ENCODE measurements at regions not wholly inside any gene's neighbourhood (a gene's known extent, or its start where the extent isn't known, plus 50 kb on each side); places are given as distances from the start of the nearest gene placed in this dataset.

- Histone ChIP-seq H3K27ac (ENCODE audit: low read length in 2 of 2) (no peak overlapping the region), H3K4me2 (replicated peaks; ENCODE audit: low read depth, low read length, poor library complexity, severe bottlenecking) (no peak overlapping the region), H2AFZ (ENCODE audit: insufficient read depth, low read depth, low read length, poor library complexity, severe bottlenecking) (no peak overlapping the region), H3K9me3 (ENCODE audit: control extremely low read depth in 1 of 3, control insufficient read depth in 2 of 3, insufficient read depth in 1 of 3, low read length in 2 of 3) (peaks cover 0 to 1% (median 0%) of the 10 kb centered on the region in 3 donors), H3K79me2 (ENCODE audit: control insufficient read depth, insufficient read depth, low read length) (no peaks in the 10 kb centered on the region), H3K9ac (ENCODE audit: low read length) (no peak overlapping the region), H3K4me1 (ENCODE audit: control insufficient read depth in 2 of 2, insufficient read depth in 2 of 2, low read length in 2 of 2) (no peaks in the 10 kb centered on the region), H3K4me3 (ENCODE audit: control extremely low read depth in 1 of 5, extremely low read depth in 1 of 5, insufficient read depth in 1 of 5, low read depth in 2 of 5, low read length in 4 of 5) (no peak overlapping the region), H3K27me3 (replicated peaks in 1 of 4; ENCODE audit: control extremely low read depth in 1 of 4, control insufficient read depth in 3 of 4, insufficient read depth in 4 of 4, low read length in 3 of 4) (no peaks in the 10 kb centered on the region), H3K36me3 (replicated peaks in 1 of 2; ENCODE audit: control extremely low read depth in 1 of 2, control insufficient read depth in 1 of 2, extremely low read depth in 1 of 2, insufficient read depth in 2 of 2, low read length in 1 of 2) (no peaks in the 10 kb centered on the region), H4K20me1 (ENCODE audit: control insufficient read depth, insufficient read depth, low read length, poor library complexity, severe bottlenecking) (no peaks in the 10 kb centered on the region)
- no peaks in the 10 kb centered on the region for H3K4me1 Mint-ChIP-seq
- no peak for ATAC-seq (ENCODE audit: low read depth)
- ChIA-PET POLR2A (no interaction called here), CTCF (no interaction called here)
- no peaks in the 10 kb centered on the region for H3K27me3 Mint-ChIP-seq
- no peak overlapping the region for H3K4me3 Mint-ChIP-seq
- TF ChIP-seq, protein P1, sequence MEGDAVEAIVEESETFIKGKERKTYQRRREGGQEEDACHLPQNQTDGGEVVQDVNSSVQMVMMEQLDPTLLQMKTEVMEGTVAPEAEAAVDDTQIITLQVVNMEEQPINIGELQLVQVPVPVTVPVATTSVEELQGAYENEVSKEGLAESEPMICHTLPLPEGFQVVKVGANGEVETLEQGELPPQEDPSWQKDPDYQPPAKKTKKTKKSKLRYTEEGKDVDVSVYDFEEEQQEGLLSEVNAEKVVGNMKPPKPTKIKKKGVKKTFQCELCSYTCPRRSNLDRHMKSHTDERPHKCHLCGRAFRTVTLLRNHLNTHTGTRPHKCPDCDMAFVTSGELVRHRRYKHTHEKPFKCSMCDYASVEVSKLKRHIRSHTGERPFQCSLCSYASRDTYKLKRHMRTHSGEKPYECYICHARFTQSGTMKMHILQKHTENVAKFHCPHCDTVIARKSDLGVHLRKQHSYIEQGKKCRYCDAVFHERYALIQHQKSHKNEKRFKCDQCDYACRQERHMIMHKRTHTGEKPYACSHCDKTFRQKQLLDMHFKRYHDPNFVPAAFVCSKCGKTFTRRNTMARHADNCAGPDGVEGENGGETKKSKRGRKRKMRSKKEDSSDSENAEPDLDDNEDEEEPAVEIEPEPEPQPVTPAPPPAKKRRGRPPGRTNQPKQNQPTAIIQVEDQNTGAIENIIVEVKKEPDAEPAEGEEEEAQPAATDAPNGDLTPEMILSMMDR (IDR thresholded peaks at IDR 0.05) = no peak
- no peak for TF ChIP-seq EZH2 (IDR thresholded peaks at IDR 0.05; ENCODE audit: borderline replicate concordance, insufficient read depth, low read depth, low read length, poor library complexity, severe bottlenecking)
- no peak overlapping the region for H3K27ac Mint-ChIP-seq
- peaks cover 4% of the 10 kb centered on the region for H3K9me3 Mint-ChIP-seq (ENCODE audit: insufficient read depth)
- no peak for DNase-seq
- WGBS (ENCODE audit: insufficient coverage) = no CpG with 5 or more reads among the region's 3 CpGs
- intact Hi-C loops (cut with micrococcal nuclease) = no loop called here
Measured at GRCh38 chr3:166457382-166457781, 620.2 kb upstream of the BCHE start.

- Mint-ChIP-seq H3K4me1 (no peaks in the 10 kb centered on the region), H3K27me3 (no peaks in the 10 kb centered on the region), H3K27ac (no peak overlapping the region), H3K9me3 (ENCODE audit: insufficient read depth) (peaks cover 8% of the 10 kb centered on the region), H3K4me3 (no peak overlapping the region)
- no peak overlapping the region for H3K4me3 ChIP-seq (ENCODE audit: control extremely low read depth in 1 of 5, extremely low read depth in 1 of 5, insufficient read depth in 1 of 5, low read depth in 2 of 5, low read length in 4 of 5)
- TF ChIP-seq, protein P1 (IDR thresholded peaks at IDR 0.05) = no peak
- no peak for TF ChIP-seq EZH2 (IDR thresholded peaks at IDR 0.05; ENCODE audit: borderline replicate concordance, insufficient read depth, low read depth, low read length, poor library complexity, severe bottlenecking)
- DNase-seq (no peak), ATAC-seq (ENCODE audit: low read depth) (no peak)
- 40% methylated on average over 1 of the region's 3 CpGs for WGBS (ENCODE audit: insufficient coverage)
- no peak overlapping the region for H3K4me2 ChIP-seq (replicated peaks; ENCODE audit: low read depth, low read length, poor library complexity, severe bottlenecking)
- H3K9me3 ChIP-seq (ENCODE audit: control extremely low read depth in 1 of 3, control insufficient read depth in 2 of 3, insufficient read depth in 1 of 3, low read length in 2 of 3) = peaks cover 0 to 1% (median 0%) of the 10 kb centered on the region in 3 donors
- CTCF ChIA-PET = no interaction called here
- H3K9ac ChIP-seq (ENCODE audit: low read length) = no peak overlapping the region
- no peaks in the 10 kb centered on the region for H4K20me1 ChIP-seq (ENCODE audit: control insufficient read depth, insufficient read depth, low read length, poor library complexity, severe bottlenecking)
- no peaks in the 10 kb centered on the region for H3K4me1 ChIP-seq (ENCODE audit: control insufficient read depth in 2 of 2, insufficient read depth in 2 of 2, low read length in 2 of 2)
- H3K36me3 ChIP-seq (replicated peaks in 1 of 2; ENCODE audit: control extremely low read depth in 1 of 2, control insufficient read depth in 1 of 2, extremely low read depth in 1 of 2, insufficient read depth in 2 of 2, low read length in 1 of 2) = no peaks in the 10 kb centered on the region
- no peaks in the 10 kb centered on the region for H3K79me2 ChIP-seq (ENCODE audit: control insufficient read depth, insufficient read depth, low read length)
- POLR2A ChIA-PET = no interaction called here
- H3K27ac ChIP-seq (ENCODE audit: low read length in 2 of 2) = no peak overlapping the region
- no peaks in the 10 kb centered on the region for H3K27me3 ChIP-seq (replicated peaks in 1 of 4; ENCODE audit: control extremely low read depth in 1 of 4, control insufficient read depth in 3 of 4, insufficient read depth in 4 of 4, low read length in 3 of 4)
- no peak overlapping the region for H2AFZ ChIP-seq (ENCODE audit: insufficient read depth, low read depth, low read length, poor library complexity, severe bottlenecking)
- intact Hi-C loops (cut with micrococcal nuclease) = no loop called here
Measured at GRCh38 chr3:166456286-166456685, 619.1 kb upstream of the BCHE start.
